ENCODE measurements at regions not wholly inside any gene's neighbourhood (a gene's known extent, or its start where the extent isn't known, plus 50 kb on each side); places are given as distances from the start of the nearest gene placed in this dataset.

DNA sequence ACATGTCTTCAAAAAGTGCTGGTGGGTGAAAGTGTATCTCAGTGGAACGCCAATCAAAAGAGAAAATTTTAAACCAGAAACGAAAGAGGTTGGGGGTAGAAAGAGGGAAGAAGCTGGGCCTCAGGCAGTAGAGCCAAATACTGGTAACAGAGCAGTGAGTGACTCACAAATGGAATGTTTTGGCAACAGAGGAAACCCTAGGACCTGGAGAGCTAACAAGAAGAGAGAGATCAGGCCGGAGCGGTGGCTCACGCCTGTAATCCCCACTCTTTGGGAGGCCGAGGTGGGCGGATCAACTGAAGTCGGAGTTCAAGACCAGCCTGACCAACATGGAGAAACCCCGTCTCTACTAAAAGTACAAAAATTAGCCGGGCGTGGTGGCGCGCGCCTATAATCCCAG, 450.8 kb upstream of the NAALADL2 start:
- DNase-seq: no peak

DNA sequence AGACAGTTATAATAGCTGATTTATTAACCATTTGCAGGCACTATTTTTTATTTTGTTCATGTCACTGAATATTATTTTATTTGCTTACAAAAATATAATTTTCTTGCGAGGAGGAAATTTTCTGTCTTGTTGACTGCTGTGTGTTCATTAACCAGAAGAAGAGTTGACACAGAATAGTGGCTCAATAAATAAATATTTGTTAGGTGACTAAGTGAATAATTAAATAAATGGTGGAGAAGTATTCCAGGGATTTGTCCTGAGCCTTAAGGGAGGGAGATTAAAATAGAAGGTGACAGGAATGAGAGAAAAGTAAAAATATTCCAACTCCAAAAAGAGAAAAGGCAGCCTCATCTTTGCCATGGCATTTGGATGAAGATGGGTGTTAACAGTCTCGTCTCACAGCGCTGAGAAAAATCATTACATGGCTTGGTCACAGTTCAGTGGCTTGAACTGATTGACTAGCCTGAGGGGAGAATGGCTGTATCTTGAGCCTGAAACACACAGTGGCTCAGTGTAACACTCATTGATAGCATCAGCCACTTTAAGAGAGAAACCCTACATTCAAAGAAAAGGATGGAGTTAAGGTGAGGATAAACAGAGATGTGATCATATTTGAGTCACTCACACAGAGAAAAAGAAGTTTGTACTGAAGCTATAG, 449.9 kb upstream of the NAALADL2 start:
- no peak for DNase-seq

- DNase-seq: no peak
These were observed 445.8 kb upstream of the NAALADL2 start for GRCh38 chr3:174413062-174413912.

- DNase-seq: no peak
These were observed 444.2 kb upstream of the NAALADL2 start for GRCh38 chr3:174414902-174415301.

- no peak for DNase-seq
These were observed 441.6 kb upstream of the NAALADL2 start for GRCh38 chr3:174417573-174417972.

- no peak for DNase-seq
These were observed 439.9 kb upstream of the NAALADL2 start for GRCh38 chr3:174419216-174419615.

DNA sequence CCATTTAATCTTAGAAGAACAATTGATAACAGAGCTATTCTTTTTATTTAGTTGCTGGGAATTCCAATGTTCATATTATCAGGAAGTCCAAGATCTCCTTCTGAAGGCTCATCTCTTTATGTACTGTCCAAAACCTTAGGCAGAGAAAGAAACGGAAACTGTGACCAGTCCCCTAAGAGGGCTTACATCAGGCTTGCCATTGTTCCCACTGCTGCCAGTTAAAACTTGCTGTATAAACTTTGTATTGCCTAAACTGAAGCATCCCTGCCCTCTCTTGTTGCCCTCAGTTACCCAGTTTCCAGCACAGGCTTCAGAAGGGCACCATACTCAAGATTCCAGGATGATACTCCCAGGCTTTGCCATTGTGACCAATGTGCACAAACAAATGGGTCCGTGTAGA, 435.2 kb upstream of the NAALADL2 start:
- no peak for DNase-seq

DNA sequence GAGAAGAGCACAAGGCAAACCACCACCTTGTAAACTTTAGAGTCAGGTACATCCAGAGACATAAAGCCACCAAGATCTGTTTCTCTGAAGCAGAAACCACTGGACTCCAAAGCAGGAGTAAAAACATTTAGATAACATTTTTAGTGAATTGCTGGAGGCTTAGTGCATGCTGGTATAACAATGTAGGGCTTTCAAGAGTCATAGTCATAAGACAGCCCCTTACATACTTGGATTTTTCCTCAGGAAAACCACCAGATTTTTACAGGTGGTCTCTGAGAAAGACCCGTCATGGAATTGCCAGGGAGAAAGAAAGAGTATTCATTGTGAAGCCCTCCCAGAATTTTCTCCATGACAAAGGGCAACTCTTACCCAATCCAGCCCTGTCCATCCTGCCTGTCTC, 434.5 kb upstream of the NAALADL2 start:
- no peak for DNase-seq

GRCh38 chr3:174425422-174425821, 433.7 kb upstream of the NAALADL2 start:
- DNase-seq: no peak

DNA sequence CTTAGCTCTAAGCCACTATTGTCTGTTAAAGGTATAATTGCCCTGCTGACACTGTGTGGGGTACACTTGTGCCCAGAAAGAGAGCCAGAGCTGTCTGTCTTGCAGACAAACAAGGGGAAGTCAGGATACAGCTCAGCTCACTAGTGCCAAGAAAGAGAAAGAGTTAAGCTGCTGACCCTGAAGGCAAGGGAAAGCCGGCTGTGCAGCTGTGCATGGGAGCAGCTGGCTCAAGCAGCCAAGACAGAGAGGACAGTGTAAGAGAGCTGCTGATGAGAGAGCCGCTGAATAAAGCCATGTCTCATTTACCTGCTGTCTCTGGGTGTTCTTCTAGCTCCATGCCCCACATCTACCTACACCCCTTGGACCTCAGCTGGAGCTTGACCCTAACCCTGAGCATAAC, 428.1 kb upstream of the NAALADL2 start:
- DNase-seq: no peak

GRCh38 chr3:174431717-174432116, 427.4 kb upstream of the NAALADL2 start:
- DNase-seq: no peak

GRCh38 chr3:174436367-174436766, 422.8 kb upstream of the NAALADL2 start:
- DNase-seq: no peak

- DNase-seq: no peak
These were observed 420.5 kb upstream of the NAALADL2 start for GRCh38 chr3:174438501-174439145.

DNA sequence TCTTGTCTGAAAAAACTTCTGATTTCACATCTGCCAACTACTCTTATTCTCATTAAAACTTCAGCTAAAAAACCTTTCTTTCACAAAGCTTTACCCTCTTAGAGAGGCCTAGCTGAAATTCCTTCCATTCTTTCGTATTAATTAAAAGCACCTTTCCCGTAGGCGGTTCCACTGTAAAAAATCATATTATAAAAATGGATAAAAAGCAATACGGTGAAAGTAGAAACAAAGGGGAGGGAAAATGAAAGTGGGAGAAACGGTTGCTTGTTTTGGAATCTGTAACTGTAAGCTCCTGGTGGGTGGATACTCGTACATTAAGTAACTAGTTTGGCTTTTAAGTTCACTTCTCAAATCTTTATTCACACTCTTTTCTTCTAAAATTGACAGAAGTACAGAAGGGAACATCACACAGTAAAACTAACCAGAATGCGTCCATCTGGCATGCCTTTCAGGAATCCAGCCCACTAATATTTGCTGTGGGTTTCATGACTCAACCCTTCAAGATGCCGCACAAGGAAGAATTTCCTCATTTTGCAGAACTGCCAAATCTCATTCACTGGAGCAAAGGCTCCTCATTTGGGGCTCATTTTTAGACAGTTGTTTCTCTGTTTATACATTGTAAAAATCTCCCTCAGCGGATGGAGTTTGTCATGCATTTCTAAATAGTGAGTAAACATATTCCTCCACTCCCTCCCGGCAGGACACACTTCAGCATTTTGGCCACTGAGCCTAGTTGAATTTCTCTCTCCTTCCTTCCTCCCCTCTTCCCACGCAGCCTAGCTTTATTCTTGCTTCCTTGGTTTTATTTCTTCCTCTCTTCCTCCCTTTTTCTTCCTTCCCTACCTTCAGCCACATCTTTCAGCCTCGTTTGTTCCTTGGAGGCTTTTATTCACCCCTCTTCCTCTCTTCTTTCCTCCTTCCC, 419.5 kb upstream of the NAALADL2 start:
- no peak for DNase-seq

GRCh38 chr3:174440253-174440701, 418.9 kb upstream of the NAALADL2 start:
- peak; percentile 61 for DNase-seq

DNA sequence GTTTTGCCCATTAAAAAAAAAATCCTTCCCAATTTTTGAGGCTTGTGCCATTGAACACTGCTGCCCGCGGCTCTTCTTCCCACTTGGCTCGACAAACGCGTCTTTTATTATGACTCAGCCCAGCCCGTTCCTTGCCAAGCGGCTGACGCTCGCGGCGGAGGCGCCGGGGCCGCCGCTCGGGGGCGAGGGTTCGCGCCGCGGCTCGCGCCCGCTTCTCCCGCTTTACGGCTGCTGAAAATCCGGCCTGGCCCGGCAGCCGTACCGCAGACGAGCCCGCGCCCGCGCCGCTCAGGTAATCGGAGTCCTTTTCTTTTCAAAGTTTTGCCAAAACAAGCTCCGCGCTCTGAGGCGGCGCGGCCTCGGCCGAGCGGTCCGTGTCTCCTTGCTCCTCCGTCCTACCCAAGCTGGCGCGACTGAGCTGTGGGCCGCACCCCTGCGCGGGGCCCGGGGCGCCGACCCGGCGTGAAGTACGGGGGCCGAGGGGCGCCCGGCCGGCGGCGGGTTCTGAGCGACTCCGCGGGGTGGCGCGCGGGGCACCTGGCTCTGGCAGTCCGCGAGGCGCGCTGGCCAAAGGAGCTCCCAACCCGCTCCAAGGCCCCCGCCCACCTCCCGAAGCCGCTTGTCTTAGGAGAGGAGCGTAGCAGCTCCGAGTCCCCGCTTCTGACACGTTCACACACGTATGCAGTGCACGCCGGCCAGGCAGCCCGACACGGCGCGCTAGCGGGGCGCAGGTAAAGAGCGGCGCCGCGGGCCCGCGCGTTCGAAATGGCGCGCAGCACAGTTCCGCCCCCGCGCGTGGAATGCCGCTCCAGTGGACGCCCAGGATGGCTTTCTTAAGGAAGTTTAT, 418.2 kb upstream of the NAALADL2 start:
- DNase-seq: peak; percentile 90

GRCh38 chr3:174441588-174442301, 417.4 kb upstream of the NAALADL2 start:
- DNase-seq: peak; percentile 59

DNA sequence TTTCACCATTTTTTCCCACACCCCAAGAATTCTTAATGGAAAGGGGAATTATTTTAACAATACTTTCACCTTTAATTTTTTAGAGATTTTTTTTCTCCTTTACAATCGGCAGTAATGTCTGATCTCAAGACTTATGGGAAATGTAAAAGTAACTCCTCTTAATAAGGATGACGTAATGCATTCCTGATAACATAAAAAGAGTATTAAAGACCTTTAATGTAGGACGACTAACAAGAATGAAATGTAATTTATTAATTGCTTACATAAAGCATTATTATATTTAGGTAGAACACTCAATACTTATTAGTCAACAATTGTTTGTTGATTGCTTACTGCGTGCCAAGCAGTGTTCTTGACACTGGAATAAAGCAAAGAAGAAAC, 416.8 kb upstream of the NAALADL2 start:
- DNase-seq: no peak

GRCh38 chr3:174444391-174444790, 414.7 kb upstream of the NAALADL2 start:
- no peak for DNase-seq

DNA sequence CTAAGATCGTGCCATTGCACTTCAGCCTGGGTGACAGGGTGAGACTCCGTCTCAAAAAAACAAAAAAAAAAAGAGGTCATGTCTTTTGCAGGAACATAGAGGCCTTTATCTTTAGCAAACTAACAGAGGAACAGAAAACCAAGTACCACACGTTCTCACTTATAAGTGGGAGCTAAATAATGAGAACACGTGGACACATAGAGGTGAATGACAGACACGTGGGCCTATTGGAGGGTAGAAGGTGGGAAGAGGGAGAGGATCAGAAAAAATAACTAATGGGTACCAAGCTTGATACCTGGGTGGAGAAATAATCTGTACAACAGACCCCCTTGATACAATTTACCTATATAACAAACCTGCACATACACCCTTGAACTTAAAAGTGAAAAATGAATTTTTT, 401.4 kb upstream of the NAALADL2 start:
- DNase-seq: no peak

DNA sequence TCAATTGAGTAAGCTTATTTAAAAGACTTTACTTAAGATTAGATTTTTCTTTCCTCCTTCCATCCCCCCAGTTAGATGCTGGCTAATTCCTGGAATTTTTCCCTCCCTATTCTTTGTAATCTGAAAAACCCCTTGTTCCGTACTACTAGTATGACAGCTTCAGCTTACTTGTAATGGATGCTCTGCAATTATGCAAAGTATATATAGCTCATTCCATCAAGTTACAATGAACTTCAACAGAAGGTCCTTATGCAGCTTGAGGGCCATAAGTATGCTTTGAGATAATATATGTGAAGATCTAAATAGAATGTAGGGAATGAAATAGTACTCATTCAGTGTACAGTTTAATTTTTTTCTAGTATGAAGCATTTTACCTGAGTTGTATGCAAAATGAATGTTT, 398.3 kb upstream of the NAALADL2 start:
- no peak for DNase-seq
